ENCODE measurements at regions not wholly inside any gene's neighbourhood (a gene's known extent, or its start where the extent isn't known, plus 50 kb on each side); places are given as distances from the start of the nearest gene placed in this dataset.
"Not testable (repeated sequence)": the region's sequence is repeated elsewhere in the genome, so short reads cannot be mapped to it uniquely, and the experiment has no call there.

GRCh38 chr5:104564530-104564929 is 1001.9 kb upstream of the NUDT12 start:
- intact Hi-C loops (cut with micrococcal nuclease): no loop called here

- intact Hi-C loops (cut with micrococcal nuclease): no loop called here
Measured at GRCh38 chr5:104556957-104557356, 994.4 kb upstream of the NUDT12 start.

GRCh38 chr5:104551628-104552027 is 989.0 kb upstream of the NUDT12 start:
- intact Hi-C loops (cut with micrococcal nuclease): no loop called here

- intact Hi-C loops (cut with micrococcal nuclease): not testable (repeated sequence)
Measured at GRCh38 chr5:104546871-104547270, 984.3 kb upstream of the NUDT12 start.

GRCh38 chr5:104541141-104541785 is 978.7 kb upstream of the NUDT12 start:
- intact Hi-C loops (cut with micrococcal nuclease): no loop called here

GRCh38 chr5:104540448-104540847 is 977.9 kb upstream of the NUDT12 start:
- intact Hi-C loops (cut with micrococcal nuclease): no loop called here

- intact Hi-C loops (cut with micrococcal nuclease): no loop called here
Measured at GRCh38 chr5:104539618-104540350, 977.2 kb upstream of the NUDT12 start.

- intact Hi-C loops (cut with micrococcal nuclease): no loop called here
Measured at GRCh38 chr5:104538734-104539133, 976.1 kb upstream of the NUDT12 start.

- intact Hi-C loops (cut with micrococcal nuclease): no loop called here
Measured at GRCh38 chr5:104533498-104533897, 970.9 kb upstream of the NUDT12 start.

- intact Hi-C loops (cut with micrococcal nuclease): no loop called here
Measured at GRCh38 chr5:104526866-104527265, 964.3 kb upstream of the NUDT12 start.

- intact Hi-C loops (cut with micrococcal nuclease): no loop called here
Measured at GRCh38 chr5:104513640-104514072, 951.1 kb upstream of the NUDT12 start.

- intact Hi-C loops (cut with micrococcal nuclease): no loop called here
Measured at GRCh38 chr5:104513121-104513602, 950.6 kb upstream of the NUDT12 start.

GRCh38 chr5:104512063-104512825 is 949.7 kb upstream of the NUDT12 start:
- intact Hi-C loops (cut with micrococcal nuclease): no loop called here

GRCh38 chr5:104498281-104498680 is 935.7 kb upstream of the NUDT12 start:
- intact Hi-C loops (cut with micrococcal nuclease): no loop called here

GRCh38 chr5:104494083-104494482 is 931.5 kb upstream of the NUDT12 start:
- intact Hi-C loops (cut with micrococcal nuclease): no loop called here

GRCh38 chr5:104472811-104473210 is 910.2 kb upstream of the NUDT12 start:
- intact Hi-C loops (cut with micrococcal nuclease): no loop called here

- intact Hi-C loops (cut with micrococcal nuclease): no loop called here
Measured at GRCh38 chr5:104456122-104456521, 893.5 kb upstream of the NUDT12 start.

GRCh38 chr5:104452550-104452949 is 890.0 kb upstream of the NUDT12 start:
- intact Hi-C loops (cut with micrococcal nuclease): no loop called here

GRCh38 chr5:104451911-104452310 is 889.3 kb upstream of the NUDT12 start:
- intact Hi-C loops (cut with micrococcal nuclease): not testable (repeated sequence)

GRCh38 chr5:104444656-104445055 is 882.1 kb upstream of the NUDT12 start:
- intact Hi-C loops (cut with micrococcal nuclease): no loop called here

GRCh38 chr5:104443706-104444105 is 881.1 kb upstream of the NUDT12 start:
- intact Hi-C loops (cut with micrococcal nuclease): no loop called here

- intact Hi-C loops (cut with micrococcal nuclease): no loop called here
Measured at GRCh38 chr5:104431981-104432380, 869.4 kb upstream of the NUDT12 start.
